ENCODE measurements at regions not wholly inside any gene's neighbourhood (a gene's known extent, or its start where the extent isn't known, plus 50 kb on each side); places are given as distances from the start of the nearest gene placed in this dataset.
"Not testable (repeated sequence)": the region's sequence is repeated elsewhere in the genome, so short reads cannot be mapped to it uniquely, and the experiment has no call there.

GRCh38 chr4:34486461-34487363, 1757.6 kb downstream of the ARAP2 start:
- Histone ChIP-seq H3K27me3 (no peaks in the 10 kb centered on the region), H3K27ac (no peak overlapping the region), H3K4me1 (no peaks in the 10 kb centered on the region), H3K4me3 (no peak overlapping the region), H3K36me3 (no peaks in the 10 kb centered on the region), H3K9me3 (no peaks in the 10 kb centered on the region)
- intact Hi-C loops (cut with DNase I; ENCODE audit: low total_unique reads), result no loop called here
- 68 to 79% (median 73%) methylated on average over 5 of the region's 5 CpGs for WGBS, 5 donors
- no peak for TF ChIP-seq POLR2AphosphoS5 (IDR thresholded peaks at IDR 0.05)
- TF ChIP-seq EP300 (IDR thresholded peaks at IDR 0.05), result no peak
- TF ChIP-seq, protein P1, sequence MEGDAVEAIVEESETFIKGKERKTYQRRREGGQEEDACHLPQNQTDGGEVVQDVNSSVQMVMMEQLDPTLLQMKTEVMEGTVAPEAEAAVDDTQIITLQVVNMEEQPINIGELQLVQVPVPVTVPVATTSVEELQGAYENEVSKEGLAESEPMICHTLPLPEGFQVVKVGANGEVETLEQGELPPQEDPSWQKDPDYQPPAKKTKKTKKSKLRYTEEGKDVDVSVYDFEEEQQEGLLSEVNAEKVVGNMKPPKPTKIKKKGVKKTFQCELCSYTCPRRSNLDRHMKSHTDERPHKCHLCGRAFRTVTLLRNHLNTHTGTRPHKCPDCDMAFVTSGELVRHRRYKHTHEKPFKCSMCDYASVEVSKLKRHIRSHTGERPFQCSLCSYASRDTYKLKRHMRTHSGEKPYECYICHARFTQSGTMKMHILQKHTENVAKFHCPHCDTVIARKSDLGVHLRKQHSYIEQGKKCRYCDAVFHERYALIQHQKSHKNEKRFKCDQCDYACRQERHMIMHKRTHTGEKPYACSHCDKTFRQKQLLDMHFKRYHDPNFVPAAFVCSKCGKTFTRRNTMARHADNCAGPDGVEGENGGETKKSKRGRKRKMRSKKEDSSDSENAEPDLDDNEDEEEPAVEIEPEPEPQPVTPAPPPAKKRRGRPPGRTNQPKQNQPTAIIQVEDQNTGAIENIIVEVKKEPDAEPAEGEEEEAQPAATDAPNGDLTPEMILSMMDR (IDR thresholded peaks at IDR 0.05), result no peak
- TF ChIP-seq POLR2A (IDR thresholded peaks at IDR 0.05), result no peak
- peak in 1 of 2 donors; percentile 3 for DNase-seq

DNA sequence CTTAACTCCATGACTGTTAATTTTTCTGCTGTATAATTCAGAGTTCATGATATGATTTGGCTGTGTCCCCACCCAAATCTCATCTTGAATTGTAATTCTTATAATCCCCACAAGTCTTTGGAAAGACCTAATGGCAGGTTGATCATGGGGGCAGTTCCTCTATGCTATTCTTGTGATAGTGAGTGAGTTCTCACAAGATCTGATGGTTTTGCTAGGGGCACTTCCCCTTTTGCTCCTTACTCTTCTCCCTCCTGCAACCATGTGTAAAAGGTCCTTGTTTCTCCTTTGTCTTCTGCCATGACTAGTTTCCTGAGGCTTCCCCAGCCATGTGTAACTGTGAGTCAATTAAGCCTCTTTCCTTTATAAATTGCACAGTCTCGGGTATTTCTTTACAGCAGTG, 1751.9 kb downstream of the ARAP2 start:
- Histone ChIP-seq H3K27me3 (no peaks in the 10 kb centered on the region), H3K9me3 (peaks cover 0 to 5% (median 0%) of the 10 kb centered on the region in 4 donors), H3K4me3 (no peak overlapping the region), H3K4me1 (no peaks in the 10 kb centered on the region), H3K27ac (no peak overlapping the region), H3K36me3 (no peaks in the 10 kb centered on the region)
- DNase-seq, result no peak
- whole genome bisulfite sequencing, 5 donors, result 68 to 88% (median 81%) methylated on average over 1 of the region's 1 CpG
- TF ChIP-seq, protein P1 (IDR thresholded peaks at IDR 0.05), result no peak
- TF ChIP-seq POLR2AphosphoS5 (IDR thresholded peaks at IDR 0.05), result no peak
- TF ChIP-seq EP300 (IDR thresholded peaks at IDR 0.05), result no peak
- no peak for TF ChIP-seq POLR2A (IDR thresholded peaks at IDR 0.05)
- intact Hi-C loops (cut with DNase I; ENCODE audit: low total_unique reads), result no loop called here

GRCh38 chr4:34502086-34502485, 1742.2 kb downstream of the ARAP2 start:
- no peaks in the 10 kb centered on the region for H3K4me1 ChIP-seq
- no peaks in the 10 kb centered on the region for H3K27me3 ChIP-seq
- 75 to 87% (median 75%) methylated on average over 2 of the region's 2 CpGs for WGBS, 5 donors
- DNase-seq, result no peak
- intact Hi-C loops (cut with DNase I; ENCODE audit: low total_unique reads), result no loop called here
- no peak overlapping the region for H3K4me3 ChIP-seq
- H3K36me3 ChIP-seq, result no peaks in the 10 kb centered on the region
- no peak overlapping the region for H3K27ac ChIP-seq
- H3K9me3 ChIP-seq, result peaks cover 0 to 10% (median 6%) of the 10 kb centered on the region in 4 donors
- TF ChIP-seq POLR2A (IDR thresholded peaks at IDR 0.05) (no peak), EP300 (IDR thresholded peaks at IDR 0.05) (no peak), POLR2AphosphoS5 (IDR thresholded peaks at IDR 0.05) (no peak)
- TF ChIP-seq, protein P1 (IDR thresholded peaks at IDR 0.05), result no peak

- WGBS, 5 donors, result 55 to 67% (median 62%) methylated on average over 2 of the region's 2 CpGs
- DNase-seq; H3K4me3 ChIP-seq; H3K9me3 ChIP-seq; intact Hi-C loops (cut with DNase I; ENCODE audit: low total_unique reads); H3K36me3 ChIP-seq; H3K4me1 ChIP-seq; H3K27me3 ChIP-seq; H3K27ac ChIP-seq: not testable (repeated sequence)
Measured at GRCh38 chr4:34504731-34505130, 1739.6 kb downstream of the ARAP2 start.

DNA sequence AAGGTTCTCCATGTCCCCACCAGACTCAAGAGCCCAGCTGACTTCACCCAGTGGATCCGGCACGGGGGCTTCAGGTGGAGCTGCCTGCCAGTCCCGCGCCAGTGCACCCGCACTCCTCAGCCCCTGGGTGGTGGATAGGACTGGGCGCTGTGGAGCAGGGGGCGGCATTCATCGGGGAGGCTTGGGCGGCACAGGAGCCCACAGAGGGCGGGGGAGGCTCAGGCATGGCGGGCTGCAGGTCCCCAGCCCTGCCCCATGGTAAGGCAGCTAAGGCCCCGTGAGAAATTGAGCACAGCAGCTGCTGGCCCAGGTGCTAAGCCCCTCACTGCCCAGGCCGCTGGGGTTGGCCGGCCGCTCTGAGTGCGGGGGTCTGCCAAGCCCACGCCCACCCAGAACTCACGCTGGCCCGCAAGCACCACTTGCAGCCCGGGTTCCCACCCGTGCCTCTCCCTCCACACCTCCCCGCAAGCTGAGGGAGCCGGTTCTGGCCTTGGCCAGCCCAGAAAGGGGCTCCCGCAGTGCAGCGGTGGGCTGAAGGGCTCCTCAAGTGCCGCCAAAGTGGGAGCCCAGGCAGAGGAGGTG, 1737.7 kb downstream of the ARAP2 start:
- H3K36me3 ChIP-seq; DNase-seq; H3K9me3 ChIP-seq; H3K4me1 ChIP-seq; H3K27ac ChIP-seq; intact Hi-C loops (cut with DNase I; ENCODE audit: low total_unique reads); H3K27me3 ChIP-seq; H3K4me3 ChIP-seq: not testable (repeated sequence)
- WGBS, 5 donors, result 85 to 93% (median 91%) methylated on average over 15 to 26 of the region's 26 CpGs

Data from stomach (tissue), 8 donors.